ENCODE measurements at regions not wholly inside any gene's neighbourhood (a gene's known extent, or its start where the extent isn't known, plus 50 kb on each side); places are given as distances from the start of the nearest gene placed in this dataset.

GRCh38 chr10:111261081-111261615 is 184.3 kb downstream of the ADRA2A start:
- Mint-ChIP-seq H3K27ac (no peak overlapping the region), H3K4me3 (no peak overlapping the region), H3K36me3 (ENCODE audit: low read depth) (no peaks in the 10 kb centered on the region), H3K27me3 (ENCODE audit: insufficient read depth, low read depth, poor library complexity) (no peaks in the 10 kb centered on the region), H3K4me1 (no peaks in the 10 kb centered on the region), H3K9me3 (no peaks in the 10 kb centered on the region)
- no peak overlapping the region for H3K4me2 ChIP-seq
- DNase-seq (ENCODE audit: low spot score) (no peak), ATAC-seq (no peak)
- H3K36me3 ChIP-seq (ENCODE audit: insufficient read depth), result no peaks in the 10 kb centered on the region
- no peaks in the 10 kb centered on the region for H3F3A ChIP-seq (replicated peaks; ENCODE audit: low read depth)
- 0 out of 2 replicates have a peak, but pooled peaks cover 3% of the 10 kb centered on the region for H3K9me2 ChIP-seq (ENCODE audit: insufficient read depth)
- no peak overlapping the region for H3K27ac ChIP-seq (ENCODE audit: low read depth)
- no peaks in the 10 kb centered on the region for H4K20me1 ChIP-seq (replicated peaks; ENCODE audit: insufficient read depth)
- no peaks in the 10 kb centered on the region for H3K27me3 ChIP-seq (ENCODE audit: insufficient read depth)
- TF ChIP-seq, protein P1, sequence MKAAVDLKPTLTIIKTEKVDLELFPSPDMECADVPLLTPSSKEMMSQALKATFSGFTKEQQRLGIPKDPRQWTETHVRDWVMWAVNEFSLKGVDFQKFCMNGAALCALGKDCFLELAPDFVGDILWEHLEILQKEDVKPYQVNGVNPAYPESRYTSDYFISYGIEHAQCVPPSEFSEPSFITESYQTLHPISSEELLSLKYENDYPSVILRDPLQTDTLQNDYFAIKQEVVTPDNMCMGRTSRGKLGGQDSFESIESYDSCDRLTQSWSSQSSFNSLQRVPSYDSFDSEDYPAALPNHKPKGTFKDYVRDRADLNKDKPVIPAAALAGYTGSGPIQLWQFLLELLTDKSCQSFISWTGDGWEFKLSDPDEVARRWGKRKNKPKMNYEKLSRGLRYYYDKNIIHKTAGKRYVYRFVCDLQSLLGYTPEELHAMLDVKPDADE (IDR thresholded peaks at IDR 0.05), result no peak
- TF ChIP-seq ZNF331 (CRISPR knock-in tag; IDR thresholded peaks at IDR 0.05; ENCODE audit: low read depth) (no peak), NANOG (IDR thresholded peaks at IDR 0.05; ENCODE audit: borderline replicate concordance) (no peak), CREB1 (CRISPR knock-in tag; IDR thresholded peaks at IDR 0.05; ENCODE audit: low read depth) (no peak), POLR2AphosphoS5 (IDR thresholded peaks at IDR 0.05; ENCODE audit: low read depth) (no peak), JUNB (IDR thresholded peaks at IDR 0.05; ENCODE audit: unreplicated experiment) (no peak), CTCF (conservative IDR thresholded peaks at IDR 0.05; ENCODE audit: low read depth in 2 of 2) (no peak), ZNF114 (CRISPR knock-in tag; IDR thresholded peaks at IDR 0.05) (no peak), EZH2phosphoT487 (IDR thresholded peaks at IDR 0.05; ENCODE audit: unreplicated experiment) (no peak), STAT1 (IDR thresholded peaks at IDR 0.05; ENCODE audit: unreplicated experiment) (no peak)
- TF ChIP-seq, protein P2, sequence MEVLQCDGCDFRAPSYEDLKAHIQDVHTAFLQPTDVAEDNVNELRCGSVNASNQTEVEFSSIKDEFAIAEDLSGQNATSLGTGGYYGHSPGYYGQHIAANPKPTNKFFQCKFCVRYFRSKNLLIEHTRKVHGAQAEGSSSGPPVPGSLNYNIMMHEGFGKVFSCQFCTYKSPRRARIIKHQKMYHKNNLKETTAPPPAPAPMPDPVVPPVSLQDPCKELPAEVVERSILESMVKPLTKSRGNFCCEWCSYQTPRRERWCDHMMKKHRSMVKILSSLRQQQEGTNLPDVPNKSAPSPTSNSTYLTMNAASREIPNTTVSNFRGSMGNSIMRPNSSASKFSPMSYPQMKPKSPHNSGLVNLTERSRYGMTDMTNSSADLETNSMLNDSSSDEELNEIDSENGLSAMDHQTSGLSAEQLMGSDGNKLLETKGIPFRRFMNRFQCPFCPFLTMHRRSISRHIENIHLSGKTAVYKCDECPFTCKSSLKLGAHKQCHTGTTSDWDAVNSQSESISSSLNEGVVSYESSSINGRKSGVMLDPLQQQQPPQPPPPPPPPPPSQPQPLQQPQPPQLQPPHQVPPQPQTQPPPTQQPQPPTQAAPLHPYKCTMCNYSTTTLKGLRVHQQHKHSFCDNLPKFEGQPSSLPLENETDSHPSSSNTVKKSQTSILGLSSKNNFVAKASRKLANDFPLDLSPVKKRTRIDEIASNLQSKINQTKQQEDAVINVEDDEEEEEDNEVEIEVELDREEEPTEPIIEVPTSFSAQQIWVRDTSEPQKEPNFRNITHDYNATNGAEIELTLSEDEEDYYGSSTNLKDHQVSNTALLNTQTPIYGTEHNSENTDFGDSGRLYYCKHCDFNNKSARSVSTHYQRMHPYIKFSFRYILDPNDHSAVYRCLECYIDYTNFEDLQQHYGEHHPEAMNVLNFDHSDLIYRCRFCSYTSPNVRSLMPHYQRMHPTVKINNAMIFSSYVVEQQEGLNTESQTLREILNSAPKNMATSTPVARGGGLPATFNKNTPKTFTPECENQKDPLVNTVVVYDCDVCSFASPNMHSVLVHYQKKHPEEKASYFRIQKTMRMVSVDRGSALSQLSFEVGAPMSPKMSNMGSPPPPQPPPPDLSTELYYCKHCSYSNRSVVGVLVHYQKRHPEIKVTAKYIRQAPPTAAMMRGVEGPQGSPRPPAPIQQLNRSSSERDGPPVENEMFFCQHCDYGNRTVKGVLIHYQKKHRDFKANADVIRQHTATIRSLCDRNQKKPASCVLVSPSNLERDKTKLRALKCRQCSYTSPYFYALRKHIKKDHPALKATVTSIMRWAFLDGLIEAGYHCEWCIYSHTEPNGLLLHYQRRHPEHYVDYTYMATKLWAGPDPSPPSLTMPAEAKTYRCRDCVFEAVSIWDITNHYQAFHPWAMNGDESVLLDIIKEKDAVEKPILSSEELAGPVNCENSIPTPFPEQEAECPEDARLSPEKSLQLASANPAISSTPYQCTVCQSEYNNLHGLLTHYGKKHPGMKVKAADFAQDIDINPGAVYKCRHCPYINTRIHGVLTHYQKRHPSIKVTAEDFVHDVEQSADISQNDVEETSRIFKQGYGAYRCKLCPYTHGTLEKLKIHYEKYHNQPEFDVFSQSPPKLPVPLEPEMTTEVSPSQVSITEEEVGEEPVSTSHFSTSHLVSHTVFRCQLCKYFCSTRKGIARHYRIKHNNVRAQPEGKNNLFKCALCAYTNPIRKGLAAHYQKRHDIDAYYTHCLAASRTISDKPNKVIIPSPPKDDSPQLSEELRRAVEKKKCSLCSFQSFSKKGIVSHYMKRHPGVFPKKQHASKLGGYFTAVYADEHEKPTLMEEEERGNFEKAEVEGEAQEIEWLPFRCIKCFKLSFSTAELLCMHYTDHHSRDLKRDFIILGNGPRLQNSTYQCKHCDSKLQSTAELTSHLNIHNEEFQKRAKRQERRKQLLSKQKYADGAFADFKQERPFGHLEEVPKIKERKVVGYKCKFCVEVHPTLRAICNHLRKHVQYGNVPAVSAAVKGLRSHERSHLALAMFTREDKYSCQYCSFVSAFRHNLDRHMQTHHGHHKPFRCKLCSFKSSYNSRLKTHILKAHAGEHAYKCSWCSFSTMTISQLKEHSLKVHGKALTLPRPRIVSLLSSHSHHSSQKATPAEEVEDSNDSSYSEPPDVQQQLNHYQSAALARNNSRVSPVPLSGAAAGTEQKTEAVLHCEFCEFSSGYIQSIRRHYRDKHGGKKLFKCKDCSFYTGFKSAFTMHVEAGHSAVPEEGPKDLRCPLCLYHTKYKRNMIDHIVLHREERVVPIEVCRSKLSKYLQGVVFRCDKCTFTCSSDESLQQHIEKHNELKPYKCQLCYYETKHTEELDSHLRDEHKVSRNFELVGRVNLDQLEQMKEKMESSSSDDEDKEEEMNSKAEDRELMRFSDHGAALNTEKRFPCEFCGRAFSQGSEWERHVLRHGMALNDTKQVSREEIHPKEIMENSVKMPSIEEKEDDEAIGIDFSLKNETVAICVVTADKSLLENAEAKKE (CRISPR knock-in tag; IDR thresholded peaks at IDR 0.05), result no peak
- TF ChIP-seq, protein P3, sequence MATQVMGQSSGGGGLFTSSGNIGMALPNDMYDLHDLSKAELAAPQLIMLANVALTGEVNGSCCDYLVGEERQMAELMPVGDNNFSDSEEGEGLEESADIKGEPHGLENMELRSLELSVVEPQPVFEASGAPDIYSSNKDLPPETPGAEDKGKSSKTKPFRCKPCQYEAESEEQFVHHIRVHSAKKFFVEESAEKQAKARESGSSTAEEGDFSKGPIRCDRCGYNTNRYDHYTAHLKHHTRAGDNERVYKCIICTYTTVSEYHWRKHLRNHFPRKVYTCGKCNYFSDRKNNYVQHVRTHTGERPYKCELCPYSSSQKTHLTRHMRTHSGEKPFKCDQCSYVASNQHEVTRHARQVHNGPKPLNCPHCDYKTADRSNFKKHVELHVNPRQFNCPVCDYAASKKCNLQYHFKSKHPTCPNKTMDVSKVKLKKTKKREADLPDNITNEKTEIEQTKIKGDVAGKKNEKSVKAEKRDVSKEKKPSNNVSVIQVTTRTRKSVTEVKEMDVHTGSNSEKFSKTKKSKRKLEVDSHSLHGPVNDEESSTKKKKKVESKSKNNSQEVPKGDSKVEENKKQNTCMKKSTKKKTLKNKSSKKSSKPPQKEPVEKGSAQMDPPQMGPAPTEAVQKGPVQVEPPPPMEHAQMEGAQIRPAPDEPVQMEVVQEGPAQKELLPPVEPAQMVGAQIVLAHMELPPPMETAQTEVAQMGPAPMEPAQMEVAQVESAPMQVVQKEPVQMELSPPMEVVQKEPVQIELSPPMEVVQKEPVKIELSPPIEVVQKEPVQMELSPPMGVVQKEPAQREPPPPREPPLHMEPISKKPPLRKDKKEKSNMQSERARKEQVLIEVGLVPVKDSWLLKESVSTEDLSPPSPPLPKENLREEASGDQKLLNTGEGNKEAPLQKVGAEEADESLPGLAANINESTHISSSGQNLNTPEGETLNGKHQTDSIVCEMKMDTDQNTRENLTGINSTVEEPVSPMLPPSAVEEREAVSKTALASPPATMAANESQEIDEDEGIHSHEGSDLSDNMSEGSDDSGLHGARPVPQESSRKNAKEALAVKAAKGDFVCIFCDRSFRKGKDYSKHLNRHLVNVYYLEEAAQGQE (IDR thresholded peaks at IDR 0.05; ENCODE audit: unreplicated experiment), result no peak
- H3K4me3 ChIP-seq, result no peak overlapping the region
- H2AFZ ChIP-seq, result no peak overlapping the region
- H3K4me1 ChIP-seq (ENCODE audit: insufficient read depth), result no peaks in the 10 kb centered on the region
- H3K79me2 ChIP-seq (replicated peaks; ENCODE audit: insufficient read depth), result no peaks in the 10 kb centered on the region
